ENCODE measurements at regions not wholly inside any gene's neighbourhood (a gene's known extent, or its start where the extent isn't known, plus 50 kb on each side); places are given as distances from the start of the nearest gene placed in this dataset.

GRCh38 chr2:120438301-120439066 lies 92.5 kb downstream of the INHBB start:
- Histone ChIP-seq H4K20me1 (ENCODE audit: control insufficient read depth, insufficient read depth, insufficient read length) (no peaks in the 10 kb centered on the region), H3K14ac (ENCODE audit: insufficient read depth, low read length) (no peak overlapping the region), H3K23ac (ENCODE audit: insufficient read length, low read depth, low read length) (no peak overlapping the region), H3K79me2 (ENCODE audit: insufficient read depth, low read length) (no peaks in the 10 kb centered on the region), H3K18ac (ENCODE audit: insufficient read length, low read depth, low read length) (no peak overlapping the region), H3K9me3 (ENCODE audit: control insufficient read depth, low read depth, low read length) (no peaks in the 10 kb centered on the region), H3K27ac (ENCODE audit: insufficient read length, low read depth, low read length) (no peak overlapping the region), H3K23me2 (ENCODE audit: insufficient read length, low read depth, low read length, poor library complexity, severe bottlenecking) (peaks cover 8% of the 10 kb centered on the region), H3K79me1 (ENCODE audit: insufficient read depth, low read depth, low read length, poor library complexity, severe bottlenecking) (no peaks in the 10 kb centered on the region), H2BK120ac (ENCODE audit: low read depth, low read length, poor library complexity, severe bottlenecking) (no peak overlapping the region), H3K9ac (ENCODE audit: extremely low read depth, insufficient read length, low read length) (no peak overlapping the region), H4K91ac (ENCODE audit: insufficient read length, low read depth, low read length) (no peak overlapping the region), H3K4me1 (ENCODE audit: insufficient read depth, low read length) (peaks cover 4% of the 10 kb centered on the region; the same call in 1 of the 2 replicates), H3T11ph (ENCODE audit: low read length) (no peak overlapping the region), H2AK5ac (ENCODE audit: insufficient read length, low read length) (no peak overlapping the region), H2BK15ac (ENCODE audit: low read depth, low read length) (no peak overlapping the region), H2BK5ac (ENCODE audit: insufficient read length, low read length) (no peak overlapping the region), H2AFZ (ENCODE audit: low read length) (no peak overlapping the region), H4K8ac (replicated peaks; ENCODE audit: insufficient read length, low read depth, low read length) (no peak overlapping the region), H3K4ac (ENCODE audit: low read depth, low read length) (no peak overlapping the region), H4K5ac (ENCODE audit: insufficient read length, low read depth, low read length) (no peak overlapping the region), H2BK20ac (ENCODE audit: low read depth, low read length, poor library complexity, severe bottlenecking) (no peak overlapping the region), H3K4me2 (ENCODE audit: insufficient read depth, insufficient read length, low read length) (no peak overlapping the region), H2BK12ac (ENCODE audit: insufficient read length, low read depth, low read length) (no peak overlapping the region), H3K56ac (ENCODE audit: insufficient read length, low read depth, low read length) (no peak overlapping the region), H3K27me3 (ENCODE audit: insufficient read depth, low read length) (peaks cover 11% of the 10 kb centered on the region; the same call in 1 of the 2 replicates)
- TF ChIP-seq, protein P1, sequence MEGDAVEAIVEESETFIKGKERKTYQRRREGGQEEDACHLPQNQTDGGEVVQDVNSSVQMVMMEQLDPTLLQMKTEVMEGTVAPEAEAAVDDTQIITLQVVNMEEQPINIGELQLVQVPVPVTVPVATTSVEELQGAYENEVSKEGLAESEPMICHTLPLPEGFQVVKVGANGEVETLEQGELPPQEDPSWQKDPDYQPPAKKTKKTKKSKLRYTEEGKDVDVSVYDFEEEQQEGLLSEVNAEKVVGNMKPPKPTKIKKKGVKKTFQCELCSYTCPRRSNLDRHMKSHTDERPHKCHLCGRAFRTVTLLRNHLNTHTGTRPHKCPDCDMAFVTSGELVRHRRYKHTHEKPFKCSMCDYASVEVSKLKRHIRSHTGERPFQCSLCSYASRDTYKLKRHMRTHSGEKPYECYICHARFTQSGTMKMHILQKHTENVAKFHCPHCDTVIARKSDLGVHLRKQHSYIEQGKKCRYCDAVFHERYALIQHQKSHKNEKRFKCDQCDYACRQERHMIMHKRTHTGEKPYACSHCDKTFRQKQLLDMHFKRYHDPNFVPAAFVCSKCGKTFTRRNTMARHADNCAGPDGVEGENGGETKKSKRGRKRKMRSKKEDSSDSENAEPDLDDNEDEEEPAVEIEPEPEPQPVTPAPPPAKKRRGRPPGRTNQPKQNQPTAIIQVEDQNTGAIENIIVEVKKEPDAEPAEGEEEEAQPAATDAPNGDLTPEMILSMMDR (conservative IDR thresholded peaks at IDR 0.05), result no peak
- Mint-ChIP-seq H3K27ac (no peak overlapping the region), H3K4me3 (no peak overlapping the region), H3K4me1 (peaks cover 26 to 37% of the 10 kb centered on the region in 2 experiments), H3K27me3 (ENCODE audit: low read depth) (peaks cover 97% of the 10 kb centered on the region), H3K36me3 (ENCODE audit: insufficient read depth in 1 of 3, low read depth in 3 of 3) (no peaks in the 10 kb centered on the region; a peak in 1 of 7 replicates), H3K9me3 (no peaks in the 10 kb centered on the region)
- no peak for DNase-seq
- no CpG with 5 or more reads among the region's 13 CpGs for WGBS (ENCODE audit: extremely low coverage, insufficient read length, low lambda C conversion rate)

All from H9 (cell line).